ENCODE measurements at regions not wholly inside any gene's neighbourhood (a gene's known extent, or its start where the extent isn't known, plus 50 kb on each side); places are given as distances from the start of the nearest gene placed in this dataset.

GRCh38 chr2:49569176-49569575 is 414.9 kb upstream of the FSHR start:
- TF ChIP-seq CTCF (IDR thresholded peaks at IDR 0.05) = no peak
- TF ChIP-seq POLR2A (IDR thresholded peaks at IDR 0.05) = no peak

Measured in thyroid gland (tissue), 4 donors.